GM18951 (cell line): ENCODE measurements at regions not wholly inside any gene's neighbourhood (a gene's known extent, or its start where the extent isn't known, plus 50 kb on each side); places are given as distances from the start of the nearest gene placed in this dataset.

Source experiments
- POLR2A ChIP-seq: IDR thresholded peaks from 4 replicates; pipeline ENCODE4 v1.6.1; 2011; ENCODE audit warnings: mild to moderate bottlenecking; ENCODE audit not compliant: insufficient read length, insufficient read depth; ENCODE audit errors: extremely low read depth
- in situ Hi-C: fragments of 300-500 bp; cut with MboI; formaldehyde crosslinking; loops from one replicate; pipeline ENCODE4 v1.12.0; 2022; ENCODE audit warnings: low sequenced_read_pairs, mixed read lengths, inconsistent platforms; ENCODE audit not compliant: unreplicated experiment

GRCh38 chr2:41904459-41904858, 143.4 kb upstream of the PKDCC start:
- in situ Hi-C loops: no loop called here

GRCh38 chr2:41905597-41906337, 142.1 kb upstream of the PKDCC start:
- TF ChIP-seq POLR2A: no peak
- in situ Hi-C loops: no loop called here

More at GRCh38 chr2:41904459-41904858, 143.4 kb upstream of the PKDCC start:
- TF ChIP-seq POLR2A: no peak

GRCh38 chr2:41906338-41906725, 141.5 kb upstream of the PKDCC start:
- in situ Hi-C loops: no loop called here
- TF ChIP-seq POLR2A: no peak

GRCh38 chr2:41907141-41907540, 140.7 kb upstream of the PKDCC start:
- TF ChIP-seq POLR2A: no peak
- in situ Hi-C loops: no loop called here

- TF ChIP-seq POLR2A: no peak
- in situ Hi-C loops: no loop called here
These were observed 140.0 kb upstream of the PKDCC start for GRCh38 chr2:41907771-41908207.

GRCh38 chr2:41908349-41908748, 139.5 kb upstream of the PKDCC start:
- TF ChIP-seq POLR2A: no peak
- in situ Hi-C loops: no loop called here

- no peak for TF ChIP-seq POLR2A
- in situ Hi-C loops: no loop called here
These were observed 138.2 kb upstream of the PKDCC start for GRCh38 chr2:41909584-41909983.

GRCh38 chr2:41910126-41910525, 137.7 kb upstream of the PKDCC start:
- TF ChIP-seq POLR2A: no peak
- in situ Hi-C loops: no loop called here

GRCh38 chr2:41911033-41911432, 136.8 kb upstream of the PKDCC start:
- TF ChIP-seq POLR2A: no peak
- in situ Hi-C loops: no loop called here

GRCh38 chr2:41912337-41912736, 135.5 kb upstream of the PKDCC start:
- no peak for TF ChIP-seq POLR2A
- in situ Hi-C loops: no loop called here

GRCh38 chr2:41912776-41913175, 135.0 kb upstream of the PKDCC start:
- TF ChIP-seq POLR2A: no peak
- in situ Hi-C loops: no loop called here

GRCh38 chr2:41913311-41913710, 134.5 kb upstream of the PKDCC start:
- in situ Hi-C loops: no loop called here
- no peak for TF ChIP-seq POLR2A

- in situ Hi-C loops: no loop called here
- TF ChIP-seq POLR2A: no peak
These were observed 133.8 kb upstream of the PKDCC start for GRCh38 chr2:41913921-41914609.

- in situ Hi-C loops: no loop called here
- TF ChIP-seq POLR2A: no peak
These were observed 132.9 kb upstream of the PKDCC start for GRCh38 chr2:41914936-41915335.

GRCh38 chr2:41916177-41916576, 131.6 kb upstream of the PKDCC start:
- in situ Hi-C loops: no loop called here
- TF ChIP-seq POLR2A: no peak

- TF ChIP-seq POLR2A: no peak
- in situ Hi-C loops: no loop called here
These were observed 130.2 kb upstream of the PKDCC start for GRCh38 chr2:41917587-41917986.
